ENCODE measurements at regions not wholly inside any gene's neighbourhood (a gene's known extent, or its start where the extent isn't known, plus 50 kb on each side); places are given as distances from the start of the nearest gene placed in this dataset.

DNA sequence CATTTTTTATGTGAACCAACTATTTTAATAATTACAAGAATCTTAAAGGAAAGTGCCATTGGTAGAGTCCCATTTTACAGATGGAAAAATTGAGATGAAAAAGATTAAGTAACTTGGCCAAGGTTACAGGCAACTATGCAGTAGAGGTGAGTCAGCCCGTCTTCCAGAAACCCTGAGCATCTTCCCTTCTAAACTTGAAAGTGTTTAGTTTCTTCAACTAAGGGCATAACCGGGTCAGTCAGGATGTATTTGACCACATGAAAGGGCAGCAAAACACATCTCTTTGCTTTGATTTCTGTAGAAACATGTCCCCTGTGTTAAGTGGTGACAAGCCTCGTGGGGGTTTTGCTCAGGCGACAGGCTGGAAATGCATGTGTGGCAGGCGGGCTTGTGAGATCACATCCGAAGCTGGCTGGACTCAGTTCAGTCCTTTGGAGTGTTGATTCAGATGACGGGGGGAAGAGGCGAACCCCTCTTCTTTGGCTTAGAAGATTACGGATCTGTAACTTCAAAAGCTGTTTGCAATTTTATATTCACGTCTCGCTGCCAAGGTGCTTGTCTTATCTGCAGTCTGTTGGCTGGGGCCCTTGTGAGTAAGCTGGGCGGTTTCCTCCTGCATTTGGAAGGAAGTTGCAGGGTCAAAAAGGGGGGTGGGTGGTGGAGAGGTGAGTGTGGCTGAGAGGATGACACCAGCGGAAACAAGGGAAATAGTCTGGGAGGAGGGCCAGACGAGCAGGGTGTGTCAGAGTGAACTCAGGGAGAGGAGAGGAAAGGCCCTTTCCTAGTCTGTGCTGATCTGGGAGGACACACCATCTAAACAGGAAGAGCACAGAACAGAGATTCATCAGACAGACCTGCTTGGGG is 78.9 kb upstream of the RPS23 start (continued):
- TF ChIP-seq, protein P1, sequence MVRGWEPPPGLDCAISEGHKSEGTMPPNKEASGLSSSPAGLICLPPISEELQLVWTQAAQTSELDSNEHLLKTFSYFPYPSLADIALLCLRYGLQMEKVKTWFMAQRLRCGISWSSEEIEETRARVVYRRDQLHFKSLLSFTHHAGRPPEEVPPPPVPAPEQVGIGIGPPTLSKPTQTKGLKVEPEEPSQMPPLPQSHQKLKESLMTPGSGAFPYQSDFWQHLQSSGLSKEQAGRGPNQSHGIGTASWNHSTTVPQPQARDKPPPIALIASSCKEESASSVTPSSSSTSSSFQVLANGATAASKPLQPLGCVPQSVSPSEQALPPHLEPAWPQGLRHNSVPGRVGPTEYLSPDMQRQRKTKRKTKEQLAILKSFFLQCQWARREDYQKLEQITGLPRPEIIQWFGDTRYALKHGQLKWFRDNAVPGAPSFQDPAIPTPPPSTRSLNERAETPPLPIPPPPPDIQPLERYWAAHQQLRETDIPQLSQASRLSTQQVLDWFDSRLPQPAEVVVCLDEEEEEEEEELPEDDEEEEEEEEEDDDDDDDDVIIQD (CRISPR knock-in tag; IDR thresholded peaks at IDR 0.05; ENCODE audit: low read depth) = no peak
- TF ChIP-seq, protein P2, sequence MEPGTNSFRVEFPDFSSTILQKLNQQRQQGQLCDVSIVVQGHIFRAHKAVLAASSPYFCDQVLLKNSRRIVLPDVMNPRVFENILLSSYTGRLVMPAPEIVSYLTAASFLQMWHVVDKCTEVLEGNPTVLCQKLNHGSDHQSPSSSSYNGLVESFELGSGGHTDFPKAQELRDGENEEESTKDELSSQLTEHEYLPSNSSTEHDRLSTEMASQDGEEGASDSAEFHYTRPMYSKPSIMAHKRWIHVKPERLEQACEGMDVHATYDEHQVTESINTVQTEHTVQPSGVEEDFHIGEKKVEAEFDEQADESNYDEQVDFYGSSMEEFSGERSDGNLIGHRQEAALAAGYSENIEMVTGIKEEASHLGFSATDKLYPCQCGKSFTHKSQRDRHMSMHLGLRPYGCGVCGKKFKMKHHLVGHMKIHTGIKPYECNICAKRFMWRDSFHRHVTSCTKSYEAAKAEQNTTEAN (CRISPR knock-in tag; conservative IDR thresholded peaks at IDR 0.05) = peak; percentile 62
- TF ChIP-seq EP300 (IDR thresholded peaks at IDR 0.05; ENCODE audit: low read depth in 2 of 2, low read length in 2 of 2) = peak in 1 of 2 experiments; percentile 80; a peak in 2 of 4 replicates
- TF ChIP-seq EP300 (CRISPR knock-in tag; IDR thresholded peaks at IDR 0.05; ENCODE audit: borderline replicate concordance) = peak; percentile 89; the same call in 1 of the 2 replicates
- TF ChIP-seq, protein P3, sequence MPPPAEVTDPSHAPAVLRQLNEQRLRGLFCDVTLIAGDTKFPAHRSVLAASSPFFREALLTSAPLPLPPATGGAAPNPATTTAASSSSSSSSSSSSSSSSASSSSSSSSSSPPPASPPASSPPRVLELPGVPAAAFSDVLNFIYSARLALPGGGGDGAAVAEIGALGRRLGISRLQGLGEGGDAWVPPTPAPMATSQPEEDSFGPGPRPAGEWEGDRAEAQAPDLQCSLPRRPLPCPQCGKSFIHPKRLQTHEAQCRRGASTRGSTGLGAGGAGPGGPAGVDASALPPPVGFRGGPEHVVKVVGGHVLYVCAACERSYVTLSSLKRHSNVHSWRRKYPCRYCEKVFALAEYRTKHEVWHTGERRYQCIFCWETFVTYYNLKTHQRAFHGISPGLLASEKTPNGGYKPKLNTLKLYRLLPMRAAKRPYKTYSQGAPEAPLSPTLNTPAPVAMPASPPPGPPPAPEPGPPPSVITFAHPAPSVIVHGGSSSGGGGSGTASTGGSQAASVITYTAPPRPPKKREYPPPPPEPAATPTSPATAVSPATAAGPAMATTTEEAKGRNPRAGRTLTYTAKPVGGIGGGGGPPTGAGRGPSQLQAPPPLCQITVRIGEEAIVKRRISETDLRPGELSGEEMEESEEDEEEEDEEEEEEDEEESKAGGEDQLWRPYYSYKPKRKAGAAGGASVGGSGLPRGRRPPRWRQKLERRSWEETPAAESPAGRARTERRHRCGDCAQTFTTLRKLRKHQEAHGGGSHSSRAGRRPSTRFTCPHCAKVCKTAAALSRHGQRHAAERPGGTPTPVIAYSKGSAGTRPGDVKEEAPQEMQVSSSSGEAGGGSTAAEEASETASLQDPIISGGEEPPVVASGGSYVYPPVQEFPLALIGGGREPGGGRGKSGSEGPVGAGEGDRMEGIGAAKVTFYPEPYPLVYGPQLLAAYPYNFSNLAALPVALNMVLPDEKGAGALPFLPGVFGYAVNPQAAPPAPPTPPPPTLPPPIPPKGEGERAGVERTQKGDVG (CRISPR knock-in tag; IDR thresholded peaks at IDR 0.05; ENCODE audit: borderline replicate concordance) = 0 out of 2 replicates have a peak, but pooled peaks have one; percentile 49
- TF ChIP-seq, protein P4, sequence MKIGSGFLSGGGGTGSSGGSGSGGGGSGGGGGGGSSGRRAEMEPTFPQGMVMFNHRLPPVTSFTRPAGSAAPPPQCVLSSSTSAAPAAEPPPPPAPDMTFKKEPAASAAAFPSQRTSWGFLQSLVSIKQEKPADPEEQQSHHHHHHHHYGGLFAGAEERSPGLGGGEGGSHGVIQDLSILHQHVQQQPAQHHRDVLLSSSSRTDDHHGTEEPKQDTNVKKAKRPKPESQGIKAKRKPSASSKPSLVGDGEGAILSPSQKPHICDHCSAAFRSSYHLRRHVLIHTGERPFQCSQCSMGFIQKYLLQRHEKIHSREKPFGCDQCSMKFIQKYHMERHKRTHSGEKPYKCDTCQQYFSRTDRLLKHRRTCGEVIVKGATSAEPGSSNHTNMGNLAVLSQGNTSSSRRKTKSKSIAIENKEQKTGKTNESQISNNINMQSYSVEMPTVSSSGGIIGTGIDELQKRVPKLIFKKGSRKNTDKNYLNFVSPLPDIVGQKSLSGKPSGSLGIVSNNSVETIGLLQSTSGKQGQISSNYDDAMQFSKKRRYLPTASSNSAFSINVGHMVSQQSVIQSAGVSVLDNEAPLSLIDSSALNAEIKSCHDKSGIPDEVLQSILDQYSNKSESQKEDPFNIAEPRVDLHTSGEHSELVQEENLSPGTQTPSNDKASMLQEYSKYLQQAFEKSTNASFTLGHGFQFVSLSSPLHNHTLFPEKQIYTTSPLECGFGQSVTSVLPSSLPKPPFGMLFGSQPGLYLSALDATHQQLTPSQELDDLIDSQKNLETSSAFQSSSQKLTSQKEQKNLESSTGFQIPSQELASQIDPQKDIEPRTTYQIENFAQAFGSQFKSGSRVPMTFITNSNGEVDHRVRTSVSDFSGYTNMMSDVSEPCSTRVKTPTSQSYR (CRISPR knock-in tag; IDR thresholded peaks at IDR 0.05; ENCODE audit: borderline replicate concordance) = 0 out of 2 replicates have a peak, but pooled peaks have one; percentile 21
- no peak for TF ChIP-seq ZNF510 (CRISPR knock-in tag; IDR thresholded peaks at IDR 0.05; ENCODE audit: low read depth)
- TF ChIP-seq FOXA1 (IDR thresholded peaks at IDR 0.05) = no peak
- 0 out of 2 replicates have a peak, but pooled peaks have one; percentile 33 for TF ChIP-seq FOXA1 (CRISPR knock-in tag; IDR thresholded peaks at IDR 0.05)
- TF ChIP-seq, protein P5, sequence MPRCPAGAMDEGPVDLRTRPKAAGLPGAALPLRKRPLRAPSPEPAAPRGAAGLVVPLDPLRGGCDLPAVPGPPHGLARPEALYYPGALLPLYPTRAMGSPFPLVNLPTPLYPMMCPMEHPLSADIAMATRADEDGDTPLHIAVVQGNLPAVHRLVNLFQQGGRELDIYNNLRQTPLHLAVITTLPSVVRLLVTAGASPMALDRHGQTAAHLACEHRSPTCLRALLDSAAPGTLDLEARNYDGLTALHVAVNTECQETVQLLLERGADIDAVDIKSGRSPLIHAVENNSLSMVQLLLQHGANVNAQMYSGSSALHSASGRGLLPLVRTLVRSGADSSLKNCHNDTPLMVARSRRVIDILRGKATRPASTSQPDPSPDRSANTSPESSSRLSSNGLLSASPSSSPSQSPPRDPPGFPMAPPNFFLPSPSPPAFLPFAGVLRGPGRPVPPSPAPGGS (CRISPR knock-in tag; IDR thresholded peaks at IDR 0.05) = 0 out of 2 replicates have a peak, but pooled peaks have one; percentile 23
- TF ChIP-seq ZNF672 (CRISPR knock-in tag; IDR thresholded peaks at IDR 0.05) = no peak
- TF ChIP-seq NFIC (IDR thresholded peaks at IDR 0.05; ENCODE audit: low read length) = peak; percentile 52; the same call in 1 of the 2 replicates
- no peak for TF ChIP-seq JUND (CRISPR knock-in tag; IDR thresholded peaks at IDR 0.05)
- no peak; the same call in 1 of the 2 replicates for TF ChIP-seq TEAD2 (CRISPR knock-in tag; IDR thresholded peaks at IDR 0.05)
- TF ChIP-seq IKZF1 (IDR thresholded peaks at IDR 0.05) = no peak
- peak; percentile 79; the same call in 1 of the 2 replicates for TF ChIP-seq SMAD9 (CRISPR knock-in tag; IDR thresholded peaks at IDR 0.05)
- no peak for TF ChIP-seq GTF3A (CRISPR knock-in tag; conservative IDR thresholded peaks at IDR 0.05)
- no peak for TF ChIP-seq CBX2 (IDR thresholded peaks at IDR 0.05; ENCODE audit: low read depth, low read length)
- no peak for TF ChIP-seq CBX2 (CRISPR knock-in tag; IDR thresholded peaks at IDR 0.05; ENCODE audit: low read depth)
- no peak for TF ChIP-seq ZNF713 (CRISPR knock-in tag; IDR thresholded peaks at IDR 0.05)

Measured in HepG2 (cell line).